ENCODE measurements at regions not wholly inside any gene's neighbourhood (a gene's known extent, or its start where the extent isn't known, plus 50 kb on each side); places are given as distances from the start of the nearest gene placed in this dataset.

DNA sequence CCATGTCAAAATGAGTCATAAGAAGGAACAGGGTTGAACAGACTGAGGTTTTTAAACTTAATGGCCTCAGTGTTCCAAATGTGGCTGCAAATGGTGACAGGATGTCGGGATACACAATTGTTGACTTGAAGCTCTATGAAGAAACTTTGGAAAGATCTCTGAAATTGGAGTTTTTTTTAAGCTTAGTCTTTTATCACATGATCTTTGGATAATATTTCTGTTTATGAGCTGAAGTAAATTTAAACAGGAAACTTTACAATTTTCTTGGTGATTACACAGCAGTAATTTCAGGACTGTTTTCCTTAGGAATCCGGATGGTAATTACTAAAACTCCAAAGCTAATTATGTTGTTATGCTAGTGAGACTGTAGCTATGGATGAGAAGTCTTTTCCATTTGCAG, 199.1 kb upstream of the NRXN1 start:
- H3K9ac ChIP-seq (ENCODE audit: low read length): no peak overlapping the region
- no peaks in the 10 kb centered on the region for H3K4me1 ChIP-seq (ENCODE audit: control insufficient read depth, low read depth, low read length)
- H3K36me3 ChIP-seq (ENCODE audit: control insufficient read depth, low read depth, low read length): no peaks in the 10 kb centered on the region
- H3K9me3 ChIP-seq (ENCODE audit: control insufficient read depth, low read depth, low read length): no peaks in the 10 kb centered on the region
- no peak overlapping the region for H3K4me3 ChIP-seq (ENCODE audit: low read length)
- H3K27ac ChIP-seq (ENCODE audit: low read length): no peak overlapping the region
- no peaks in the 10 kb centered on the region for H3K27me3 ChIP-seq (ENCODE audit: control insufficient read depth, insufficient read depth, low read length)

GRCh38 chr2:51225377-51225776, 193.4 kb upstream of the NRXN1 start:
- H3K27me3 ChIP-seq (ENCODE audit: control insufficient read depth, insufficient read depth, low read length): no peaks in the 10 kb centered on the region
- H3K9me3 ChIP-seq (ENCODE audit: control insufficient read depth, low read depth, low read length): no peaks in the 10 kb centered on the region
- no peak overlapping the region for H3K27ac ChIP-seq (ENCODE audit: low read length)

GRCh38 chr2:51224790-51225189, 192.9 kb upstream of the NRXN1 start:
- Histone ChIP-seq H3K9ac (ENCODE audit: low read length) (no peak overlapping the region), H3K9me3 (ENCODE audit: control insufficient read depth, low read depth, low read length) (no peaks in the 10 kb centered on the region), H3K4me1 (ENCODE audit: control insufficient read depth, low read depth, low read length) (peaks cover 11% of the 10 kb centered on the region), H3K27ac (ENCODE audit: low read length) (no peak overlapping the region), H3K27me3 (ENCODE audit: control insufficient read depth, insufficient read depth, low read length) (no peaks in the 10 kb centered on the region), H3K36me3 (ENCODE audit: control insufficient read depth, low read depth, low read length) (no peaks in the 10 kb centered on the region), H3K4me3 (ENCODE audit: low read length) (no peak overlapping the region)

More at GRCh38 chr2:51225377-51225776, 193.4 kb upstream of the NRXN1 start:
- no peak overlapping the region for H3K4me3 ChIP-seq (ENCODE audit: low read length)
- H3K4me1 ChIP-seq (ENCODE audit: control insufficient read depth, low read depth, low read length): peaks cover 5% of the 10 kb centered on the region
- no peaks in the 10 kb centered on the region for H3K36me3 ChIP-seq (ENCODE audit: control insufficient read depth, low read depth, low read length)
- no peak overlapping the region for H3K9ac ChIP-seq (ENCODE audit: low read length)

- H3K4me1 ChIP-seq (ENCODE audit: control insufficient read depth, low read depth, low read length): peaks cover 17% of the 10 kb centered on the region
- H3K9ac ChIP-seq (ENCODE audit: low read length): no peak overlapping the region
- no peaks in the 10 kb centered on the region for H3K9me3 ChIP-seq (ENCODE audit: control insufficient read depth, low read depth, low read length)
- no peak overlapping the region for H3K27ac ChIP-seq (ENCODE audit: low read length)
- H3K4me3 ChIP-seq (ENCODE audit: low read length): no peak overlapping the region
- H3K36me3 ChIP-seq (ENCODE audit: control insufficient read depth, low read depth, low read length): no peaks in the 10 kb centered on the region
- H3K27me3 ChIP-seq (ENCODE audit: control insufficient read depth, insufficient read depth, low read length): no peaks in the 10 kb centered on the region
These were observed 190.2 kb upstream of the NRXN1 start for GRCh38 chr2:51222106-51222505.

DNA sequence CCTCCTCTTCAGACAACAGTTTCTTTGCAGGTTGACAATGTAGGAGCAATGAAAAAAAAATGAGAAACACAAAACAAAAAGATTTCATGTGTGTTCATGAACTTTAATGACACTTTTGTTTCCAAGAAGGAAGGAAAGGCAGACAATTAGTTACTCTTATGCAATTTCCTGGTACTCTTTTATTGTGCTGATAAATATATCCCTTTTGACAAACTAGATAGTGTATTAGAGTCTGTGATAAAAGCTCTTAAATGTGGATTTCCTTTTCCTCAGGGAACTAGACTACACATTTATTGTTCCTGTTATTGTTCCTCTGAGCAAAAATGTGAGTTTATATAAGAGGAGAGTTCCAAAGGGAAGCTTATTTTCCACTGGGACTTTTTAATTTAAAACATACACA, 188.7 kb upstream of the NRXN1 start:
- Histone ChIP-seq H3K27ac (ENCODE audit: low read length) (no peak overlapping the region), H3K27me3 (ENCODE audit: control insufficient read depth, insufficient read depth, low read length) (no peaks in the 10 kb centered on the region), H3K4me1 (ENCODE audit: control insufficient read depth, low read depth, low read length) (peaks cover 17% of the 10 kb centered on the region), H3K9ac (ENCODE audit: low read length) (no peak overlapping the region), H3K36me3 (ENCODE audit: control insufficient read depth, low read depth, low read length) (no peaks in the 10 kb centered on the region), H3K4me3 (ENCODE audit: low read length) (no peak overlapping the region), H3K9me3 (ENCODE audit: control insufficient read depth, low read depth, low read length) (no peaks in the 10 kb centered on the region)

DNA sequence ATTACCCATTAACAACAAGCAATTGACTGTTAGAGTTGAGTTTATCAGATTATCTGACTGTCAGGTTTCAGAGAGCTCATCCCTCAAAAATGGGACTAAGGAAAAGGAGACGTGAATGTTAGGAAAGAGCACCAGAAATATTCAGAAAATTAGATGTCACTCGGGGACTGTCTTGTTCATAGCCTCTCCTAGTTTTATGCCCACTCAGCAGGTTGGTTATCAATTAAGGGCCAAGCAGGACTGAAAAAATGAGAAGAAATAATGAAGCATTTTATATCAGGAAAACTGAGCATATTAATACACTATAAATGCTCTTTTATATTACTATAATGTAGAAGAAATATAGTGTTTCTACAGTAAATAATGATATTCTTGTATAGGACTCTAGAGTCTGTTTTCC, 188.1 kb upstream of the NRXN1 start:
- Histone ChIP-seq H3K9me3 (ENCODE audit: control insufficient read depth, low read depth, low read length) (no peaks in the 10 kb centered on the region), H3K4me1 (ENCODE audit: control insufficient read depth, low read depth, low read length) (peaks cover 17% of the 10 kb centered on the region), H3K9ac (ENCODE audit: low read length) (no peak overlapping the region), H3K36me3 (ENCODE audit: control insufficient read depth, low read depth, low read length) (no peaks in the 10 kb centered on the region), H3K4me3 (ENCODE audit: low read length) (no peak overlapping the region), H3K27me3 (ENCODE audit: control insufficient read depth, insufficient read depth, low read length) (no peaks in the 10 kb centered on the region), H3K27ac (ENCODE audit: low read length) (no peak overlapping the region)

DNA sequence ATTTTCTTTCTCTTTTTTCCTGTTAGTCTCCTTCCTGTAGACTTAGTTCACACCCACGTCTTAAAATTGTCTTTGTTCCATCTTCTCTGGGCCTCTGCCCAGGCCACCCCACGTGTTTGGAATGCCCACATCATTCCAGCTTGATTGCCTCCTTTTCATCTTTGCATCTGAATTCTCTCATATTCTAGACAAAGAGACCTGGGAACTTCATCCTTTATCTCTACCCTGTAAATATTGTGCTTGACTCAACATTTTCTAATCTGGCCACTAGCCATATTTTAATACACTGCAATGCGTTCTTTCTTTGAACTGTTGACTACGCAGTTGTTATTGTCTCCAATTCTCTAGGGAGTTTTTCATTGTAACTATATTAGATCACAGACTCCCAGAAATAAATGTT, 187.5 kb upstream of the NRXN1 start:
- Histone ChIP-seq H3K4me1 (ENCODE audit: control insufficient read depth, low read depth, low read length) (peaks cover 17% of the 10 kb centered on the region), H3K27ac (ENCODE audit: low read length) (no peak overlapping the region), H3K27me3 (ENCODE audit: control insufficient read depth, insufficient read depth, low read length) (no peaks in the 10 kb centered on the region), H3K36me3 (ENCODE audit: control insufficient read depth, low read depth, low read length) (no peaks in the 10 kb centered on the region), H3K9ac (ENCODE audit: low read length) (no peak overlapping the region), H3K9me3 (ENCODE audit: control insufficient read depth, low read depth, low read length) (no peaks in the 10 kb centered on the region), H3K4me3 (ENCODE audit: low read length) (no peak overlapping the region)

DNA sequence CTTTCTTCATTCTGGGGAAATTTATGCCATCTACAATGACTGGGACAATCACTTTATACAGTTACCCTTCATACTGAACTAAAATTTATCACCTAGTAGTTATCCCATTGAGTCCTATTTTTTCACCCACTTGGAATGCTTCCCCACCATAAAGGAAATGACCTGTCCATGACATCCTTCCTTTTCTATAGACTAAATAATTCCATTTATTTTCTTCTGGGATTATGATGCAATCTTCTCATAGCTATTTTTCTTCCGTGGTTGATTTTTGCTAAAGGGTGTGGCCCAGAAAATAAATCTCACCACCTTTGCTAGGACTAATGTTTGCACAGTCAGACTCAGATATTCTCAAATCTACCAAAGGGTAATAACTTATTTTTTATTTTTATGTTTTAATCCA, 186.1 kb upstream of the NRXN1 start:
- Histone ChIP-seq H3K9ac (ENCODE audit: low read length) (no peak overlapping the region), H3K27ac (ENCODE audit: low read length) (no peak overlapping the region), H3K36me3 (ENCODE audit: control insufficient read depth, low read depth, low read length) (no peaks in the 10 kb centered on the region), H3K27me3 (ENCODE audit: control insufficient read depth, insufficient read depth, low read length) (no peaks in the 10 kb centered on the region), H3K4me1 (ENCODE audit: control insufficient read depth, low read depth, low read length) (peaks cover 17% of the 10 kb centered on the region), H3K4me3 (ENCODE audit: low read length) (no peak overlapping the region), H3K9me3 (ENCODE audit: control insufficient read depth, low read depth, low read length) (no peaks in the 10 kb centered on the region)

- Histone ChIP-seq H3K36me3 (ENCODE audit: control insufficient read depth, low read depth, low read length) (no peaks in the 10 kb centered on the region), H3K4me3 (ENCODE audit: low read length) (no peak overlapping the region), H3K9ac (ENCODE audit: low read length) (no peak overlapping the region), H3K27me3 (ENCODE audit: control insufficient read depth, insufficient read depth, low read length) (no peaks in the 10 kb centered on the region), H3K4me1 (ENCODE audit: control insufficient read depth, low read depth, low read length) (no peaks in the 10 kb centered on the region), H3K9me3 (ENCODE audit: control insufficient read depth, low read depth, low read length) (no peaks in the 10 kb centered on the region), H3K27ac (ENCODE audit: low read length) (no peak overlapping the region)
These were observed 181.9 kb upstream of the NRXN1 start for GRCh38 chr2:51213826-51214225.

DNA sequence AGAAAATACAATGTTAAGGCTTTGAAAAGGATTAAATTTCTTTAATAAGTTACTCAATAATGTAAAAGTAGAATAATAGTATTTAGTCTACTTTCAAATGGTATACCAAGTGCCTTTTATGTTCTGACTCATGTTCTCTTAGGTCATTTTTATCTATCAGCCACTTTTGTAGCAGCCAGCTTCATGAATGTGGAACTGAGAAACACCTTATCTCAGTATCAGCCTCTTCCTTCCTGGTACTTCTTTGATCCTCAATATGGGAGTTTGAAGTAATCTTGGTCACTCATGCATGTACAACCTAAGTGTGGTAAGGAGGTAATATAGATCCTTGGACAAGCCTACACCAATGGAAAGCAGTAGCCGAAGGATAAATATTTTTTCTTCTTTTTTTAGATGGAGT, 180.4 kb upstream of the NRXN1 start:
- Histone ChIP-seq H3K9me3 (ENCODE audit: control insufficient read depth, low read depth, low read length) (no peaks in the 10 kb centered on the region), H3K36me3 (ENCODE audit: control insufficient read depth, low read depth, low read length) (no peaks in the 10 kb centered on the region), H3K4me3 (ENCODE audit: low read length) (no peak overlapping the region), H3K27ac (ENCODE audit: low read length) (no peak overlapping the region), H3K9ac (ENCODE audit: low read length) (no peak overlapping the region), H3K4me1 (ENCODE audit: control insufficient read depth, low read depth, low read length) (no peaks in the 10 kb centered on the region), H3K27me3 (ENCODE audit: control insufficient read depth, insufficient read depth, low read length) (no peaks in the 10 kb centered on the region)

- Histone ChIP-seq H3K9ac (ENCODE audit: low read length) (no peak overlapping the region), H3K4me3 (ENCODE audit: low read length) (no peak overlapping the region), H3K9me3 (ENCODE audit: control insufficient read depth, low read depth, low read length) (no peaks in the 10 kb centered on the region), H3K27ac (ENCODE audit: low read length) (no peak overlapping the region), H3K27me3 (ENCODE audit: control insufficient read depth, insufficient read depth, low read length) (no peaks in the 10 kb centered on the region), H3K4me1 (ENCODE audit: control insufficient read depth, low read depth, low read length) (no peaks in the 10 kb centered on the region), H3K36me3 (ENCODE audit: control insufficient read depth, low read depth, low read length) (no peaks in the 10 kb centered on the region)
These were observed 176.6 kb upstream of the NRXN1 start for GRCh38 chr2:51208521-51208920.

GRCh38 chr2:51201295-51201694, 169.4 kb upstream of the NRXN1 start:
- H3K27me3 ChIP-seq (ENCODE audit: control insufficient read depth, insufficient read depth, low read length): no peaks in the 10 kb centered on the region
- no peaks in the 10 kb centered on the region for H3K9me3 ChIP-seq (ENCODE audit: control insufficient read depth, low read depth, low read length)
- H3K27ac ChIP-seq (ENCODE audit: low read length): no peak overlapping the region
- H3K9ac ChIP-seq (ENCODE audit: low read length): no peak overlapping the region
- no peaks in the 10 kb centered on the region for H3K4me1 ChIP-seq (ENCODE audit: control insufficient read depth, low read depth, low read length)
- H3K36me3 ChIP-seq (ENCODE audit: control insufficient read depth, low read depth, low read length): no peaks in the 10 kb centered on the region
- no peak overlapping the region for H3K4me3 ChIP-seq (ENCODE audit: low read length)
